Panc1 (cell line): ENCODE measurements at regions not wholly inside any gene's neighbourhood (a gene's known extent, or its start where the extent isn't known, plus 50 kb on each side); places are given as distances from the start of the nearest gene placed in this dataset.

Experiments used
- ATAC-seq: fragments of 200-7000 bp; cut with Tn5 transposase; 2 replicates; pipeline ENCODE4 v1.9.1; 2020; ENCODE audit warnings: mild to moderate bottlenecking, moderate library complexity
- BruUV-seq: library from RNA; stranded (reverse); fragments of 400-500 nt; replicated peaks from 2 replicates; lab custom pipeline; 2021; lab: Mats Ljungman, UMichigan
- CTCF ChIA-PET: fragments of 300-600 bp; sonication (Branson Sonifier 250); formaldehyde crosslinking; loops from one replicate; lab custom pipeline; 2022; ENCODE audit warnings: antibody characterized with exemption; lab: Charles Lee
- POLR2A ChIA-PET: fragments of 300-600 bp; sonication (Branson Sonifier 250); formaldehyde crosslinking; loops from one replicate; lab custom pipeline; 2022; ENCODE audit warnings: antibody characterized with exemption; lab: Charles Lee
- DNase-seq: peaks from one replicate; pipeline ENCODE4 v3.0.0-alpha.2; 2010; ENCODE audit warnings: low read depth, low spot score
- H3K27ac ChIP-seq: 2 replicates; pipeline ENCODE4 v1.5.1; 2011; ENCODE audit warnings: mild to moderate bottlenecking, low read length, inconsistent platforms
- H3K27me3 ChIP-seq: fragments of 200-500 bp; sonication (Bioruptor generic); 2 replicates; pipeline ENCODE4 v1.6.0; 2014; ENCODE audit warnings: low read length, inconsistent platforms; ENCODE audit not compliant: control insufficient read depth, insufficient read depth
- H3K36me3 ChIP-seq: fragments of 200-500 bp; sonication (Bioruptor generic); 2 replicates; pipeline ENCODE4 v1.5.1; 2014; ENCODE audit warnings: inconsistent platforms, mild to moderate bottlenecking, low read length, moderate library complexity; ENCODE audit not compliant: control insufficient read depth, insufficient read depth
- H3K4me1 ChIP-seq: 2 replicates; pipeline ENCODE4 v1.5.1; 2011; ENCODE audit warnings: inconsistent platforms, mild to moderate bottlenecking, low read length, moderate library complexity; ENCODE audit not compliant: control insufficient read depth, insufficient read depth
- H3K4me3 ChIP-seq, 2 experiments: 2 replicates each; pipeline ENCODE4 v1.5.1; 2011 to 2012; ENCODE audit warnings: low read depth in 2 of 2, low read length in 2 of 2, mild to moderate bottlenecking in 2 of 2, inconsistent platforms in 1 of 2, moderate library complexity in 1 of 2
- H3K9me3 ChIP-seq: fragments of 200-500 bp; sonication (Bioruptor generic); 2 replicates; pipeline ENCODE4 v1.5.1; 2014; ENCODE audit warnings: low read depth, mild to moderate bottlenecking, inconsistent platforms, low read length, moderate library complexity; ENCODE audit not compliant: control insufficient read depth, insufficient read depth
- POLR2AphosphoS5 ChIP-seq: IDR thresholded peaks from 2 replicates; pipeline ENCODE4 v1.6.1; 2012; ENCODE audit warnings: mild to moderate bottlenecking, low read depth, low read length, moderate library complexity
- SIN3A ChIP-seq: IDR thresholded peaks from 2 replicates; pipeline ENCODE4 v1.6.1; 2012; ENCODE audit warnings: low read depth, mild to moderate bottlenecking, low read length, moderate library complexity, borderline replicate concordance; ENCODE audit not compliant: insufficient read depth
- TCF7L2 ChIP-seq: IDR thresholded peaks from 2 replicates; pipeline ENCODE4 v1.6.1; 2011; ENCODE audit warnings: mild to moderate bottlenecking, low read depth, low read length, inconsistent platforms
- in situ Hi-C: cut with HindIII; loops from 2 replicates; pipeline ENCODE4 v1.10.0; 2016; ENCODE audit warnings: low sequenced_read_pairs, low pct_unique_long_range_greater_than_20kb
- intact Hi-C: fragments of 100-400 bp; cut with micrococcal nuclease; formaldehyde crosslinking; loops from one replicate; pipeline ENCODE4 v1.10.0; 2022; ENCODE audit not compliant: unreplicated experiment
- TF ChIP-seq, protein P1 (sequence below), 2 experiments: IDR thresholded peaks; 2 replicates each; pipeline ENCODE4 v1.6.1; 2011 to 2012; ENCODE audit warnings: low read depth in 2 of 2, control low read depth in 1 of 2, low read length in 1 of 2, mild to moderate bottlenecking in 1 of 2, moderate library complexity in 1 of 2; ENCODE audit not compliant: insufficient read depth in 1 of 2
- TF ChIP-seq, protein P2 (sequence below): fragments of 450-650 bp; IDR thresholded peaks from 2 replicates; pipeline ENCODE4 v1.5.1; 2017; ENCODE audit warnings: mild to moderate bottlenecking

DNA sequence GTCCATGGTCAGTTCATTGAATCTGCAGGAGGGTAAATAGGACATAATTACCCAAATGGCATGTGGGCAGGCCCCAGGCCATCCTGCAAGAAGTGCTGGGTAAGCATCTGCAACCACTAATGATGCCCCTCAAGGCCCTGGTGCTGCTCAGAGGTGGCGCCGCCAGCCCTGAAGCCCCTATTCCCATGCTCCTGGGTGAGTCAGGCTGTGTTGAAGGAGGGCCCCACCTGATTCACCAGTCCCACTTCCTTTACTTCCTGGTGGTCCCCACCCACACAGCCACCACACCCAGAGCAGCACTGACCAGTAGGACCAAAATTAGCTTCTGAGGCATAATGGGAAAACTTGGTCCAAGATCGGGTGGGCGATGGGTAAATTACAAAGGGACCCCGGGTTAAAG is 120.4 kb upstream of the SPRY4 start:
- ChIA-PET POLR2A (no interaction called here), CTCF (no interaction called here)
- no peak for ATAC-seq
- peaks cover 11% of the 10 kb centered on the region; the same call in 1 of the 2 replicates for H3K9me3 ChIP-seq
- H3K4me1 ChIP-seq, result no peaks in the 10 kb centered on the region
- H3K4me3 ChIP-seq, result no peak overlapping the region
- BruUV-seq, result no TSS peak
- no peaks in the 10 kb centered on the region for H3K36me3 ChIP-seq
- TF ChIP-seq, protein P1, sequence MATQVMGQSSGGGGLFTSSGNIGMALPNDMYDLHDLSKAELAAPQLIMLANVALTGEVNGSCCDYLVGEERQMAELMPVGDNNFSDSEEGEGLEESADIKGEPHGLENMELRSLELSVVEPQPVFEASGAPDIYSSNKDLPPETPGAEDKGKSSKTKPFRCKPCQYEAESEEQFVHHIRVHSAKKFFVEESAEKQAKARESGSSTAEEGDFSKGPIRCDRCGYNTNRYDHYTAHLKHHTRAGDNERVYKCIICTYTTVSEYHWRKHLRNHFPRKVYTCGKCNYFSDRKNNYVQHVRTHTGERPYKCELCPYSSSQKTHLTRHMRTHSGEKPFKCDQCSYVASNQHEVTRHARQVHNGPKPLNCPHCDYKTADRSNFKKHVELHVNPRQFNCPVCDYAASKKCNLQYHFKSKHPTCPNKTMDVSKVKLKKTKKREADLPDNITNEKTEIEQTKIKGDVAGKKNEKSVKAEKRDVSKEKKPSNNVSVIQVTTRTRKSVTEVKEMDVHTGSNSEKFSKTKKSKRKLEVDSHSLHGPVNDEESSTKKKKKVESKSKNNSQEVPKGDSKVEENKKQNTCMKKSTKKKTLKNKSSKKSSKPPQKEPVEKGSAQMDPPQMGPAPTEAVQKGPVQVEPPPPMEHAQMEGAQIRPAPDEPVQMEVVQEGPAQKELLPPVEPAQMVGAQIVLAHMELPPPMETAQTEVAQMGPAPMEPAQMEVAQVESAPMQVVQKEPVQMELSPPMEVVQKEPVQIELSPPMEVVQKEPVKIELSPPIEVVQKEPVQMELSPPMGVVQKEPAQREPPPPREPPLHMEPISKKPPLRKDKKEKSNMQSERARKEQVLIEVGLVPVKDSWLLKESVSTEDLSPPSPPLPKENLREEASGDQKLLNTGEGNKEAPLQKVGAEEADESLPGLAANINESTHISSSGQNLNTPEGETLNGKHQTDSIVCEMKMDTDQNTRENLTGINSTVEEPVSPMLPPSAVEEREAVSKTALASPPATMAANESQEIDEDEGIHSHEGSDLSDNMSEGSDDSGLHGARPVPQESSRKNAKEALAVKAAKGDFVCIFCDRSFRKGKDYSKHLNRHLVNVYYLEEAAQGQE (IDR thresholded peaks at IDR 0.05; ENCODE audit: insufficient read depth in 1 of 2, low read depth in 2 of 2, low read length in 1 of 2), result no peak
- no peak for TF ChIP-seq TCF7L2
- TF ChIP-seq POLR2AphosphoS5, result no peak
- TF ChIP-seq, protein P2, sequence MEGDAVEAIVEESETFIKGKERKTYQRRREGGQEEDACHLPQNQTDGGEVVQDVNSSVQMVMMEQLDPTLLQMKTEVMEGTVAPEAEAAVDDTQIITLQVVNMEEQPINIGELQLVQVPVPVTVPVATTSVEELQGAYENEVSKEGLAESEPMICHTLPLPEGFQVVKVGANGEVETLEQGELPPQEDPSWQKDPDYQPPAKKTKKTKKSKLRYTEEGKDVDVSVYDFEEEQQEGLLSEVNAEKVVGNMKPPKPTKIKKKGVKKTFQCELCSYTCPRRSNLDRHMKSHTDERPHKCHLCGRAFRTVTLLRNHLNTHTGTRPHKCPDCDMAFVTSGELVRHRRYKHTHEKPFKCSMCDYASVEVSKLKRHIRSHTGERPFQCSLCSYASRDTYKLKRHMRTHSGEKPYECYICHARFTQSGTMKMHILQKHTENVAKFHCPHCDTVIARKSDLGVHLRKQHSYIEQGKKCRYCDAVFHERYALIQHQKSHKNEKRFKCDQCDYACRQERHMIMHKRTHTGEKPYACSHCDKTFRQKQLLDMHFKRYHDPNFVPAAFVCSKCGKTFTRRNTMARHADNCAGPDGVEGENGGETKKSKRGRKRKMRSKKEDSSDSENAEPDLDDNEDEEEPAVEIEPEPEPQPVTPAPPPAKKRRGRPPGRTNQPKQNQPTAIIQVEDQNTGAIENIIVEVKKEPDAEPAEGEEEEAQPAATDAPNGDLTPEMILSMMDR, result no peak
- no peak for TF ChIP-seq SIN3A
- in situ Hi-C loops, result no loop called here
- no peak overlapping the region for H3K27ac ChIP-seq
- no peaks in the 10 kb centered on the region for H3K27me3 ChIP-seq
- intact Hi-C loops, result no loop called here
- DNase-seq, result no peak

DNA sequence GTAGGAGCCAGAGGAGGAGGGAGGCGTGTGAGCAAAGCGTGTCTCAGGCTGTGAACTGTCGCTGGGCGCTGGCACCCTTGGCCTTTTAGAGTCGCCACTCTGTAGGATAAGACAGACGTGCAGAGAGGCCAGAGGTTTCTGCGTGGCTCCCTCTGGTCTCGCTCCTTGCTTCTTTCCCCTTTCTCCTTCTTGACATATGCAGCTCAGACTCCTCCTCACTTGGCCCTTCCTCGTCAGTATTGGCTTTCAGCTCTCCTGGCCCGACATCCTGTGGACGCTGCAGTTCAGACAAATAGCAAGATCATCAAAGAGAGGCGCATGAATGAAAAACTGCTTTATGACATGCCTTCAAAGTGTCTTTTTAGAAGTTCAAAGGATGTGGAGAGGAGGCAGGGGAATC is 116.8 kb upstream of the SPRY4 start:
- POLR2A ChIA-PET, result no interaction called here
- ATAC-seq, result 0 out of 2 replicates have a peak, but pooled peaks have one; percentile 31
- in situ Hi-C loops (no loop called here), intact Hi-C loops (no loop called here)
- Histone ChIP-seq H3K4me3 (no peak overlapping the region), H3K36me3 (no peaks in the 10 kb centered on the region), H3K9me3 (no peaks in the 10 kb centered on the region), H3K4me1 (no peaks in the 10 kb centered on the region), H3K27me3 (no peaks in the 10 kb centered on the region), H3K27ac (no peak overlapping the region)
- TF ChIP-seq, protein P2, result no peak
- TF ChIP-seq SIN3A (no peak), POLR2AphosphoS5 (no peak), TCF7L2 (no peak)
- TF ChIP-seq, protein P1 (IDR thresholded peaks at IDR 0.05; ENCODE audit: insufficient read depth in 1 of 2, low read depth in 2 of 2, low read length in 1 of 2), result no peak
- CTCF ChIA-PET, result no interaction called here
- DNase-seq, result no peak
- BruUV-seq, result no TSS peak
